Uterus (tissue), 3 donors: ENCODE measurements at regions not wholly inside any gene's neighbourhood (a gene's known extent, or its start where the extent isn't known, plus 50 kb on each side); places are given as distances from the start of the nearest gene placed in this dataset.

Source experiments
- DNase-seq, 2 donors: peaks; one replicate each; pipeline ENCODE4 v3.0.0-alpha.2; 2019 to 2020
- H3K27ac ChIP-seq, 2 donors: fragments of 200-600 bp; sonication (generic); 1 replicate in 1 of 2; 2 replicates in 1 of 2; pipeline ENCODE4 v1.5.1; 2016 to 2018
- H3K27me3 ChIP-seq, 2 donors: fragments of 200-600 bp; sonication (generic); one replicate each; pipeline ENCODE4 v1.5.1; 2018 to 2019; ENCODE audit warnings: control low read depth in 1 of 2
- H3K36me3 ChIP-seq, 2 donors: fragments of 200-600 bp; sonication (generic); one replicate each; pipeline ENCODE4 v1.5.1; 2019; ENCODE audit warnings: control low read depth in 1 of 2
- H3K4me1 ChIP-seq, 2 donors: fragments of 200-600 bp; sonication (generic); one replicate each; pipeline ENCODE4 v1.5.1; 2018 to 2019; ENCODE audit warnings: control low read depth in 1 of 2
- H3K4me3 ChIP-seq, 2 donors: fragments of 200-600 bp; sonication (generic); 1 replicate in 1 of 2; 2 replicates in 1 of 2; pipeline ENCODE4 v1.5.1; 2018 to 2019; ENCODE audit warnings: mild to moderate bottlenecking in 1 of 2
- H3K9me3 ChIP-seq, 2 donors: fragments of 200-600 bp; sonication (generic); one replicate each; pipeline ENCODE4 v1.5.1; 2019; ENCODE audit warnings: control low read depth in 1 of 2
- CTCF ChIP-seq, 4 experiments: fragments of 200-600 bp in 2 of 4; fragments of 450-650 bp in 2 of 4; sonication (generic) in 2 of 4; IDR thresholded peaks; one replicate each; pipeline ENCODE4 v1.5.1; 2016 to 2019; ENCODE audit warnings: antibody characterized with exemption in 4 of 4, mild to moderate bottlenecking in 2 of 4, moderate library complexity in 1 of 4
- POLR2A ChIP-seq, 2 donors: fragments of 450-650 bp; IDR thresholded peaks; one replicate each; pipeline ENCODE4 v1.6.1; 2016; ENCODE audit warnings: antibody characterized with exemption in 2 of 2, mild to moderate bottlenecking in 1 of 2, moderate library complexity in 1 of 2
- intact Hi-C: fragments of 100-400 bp; cut with DNase I; formaldehyde crosslinking; loops from one replicate; pipeline ENCODE4 v1.15.1; 2023; ENCODE audit warnings: low total_unique reads
- donor health status: DM: yes; HTN: yes; CAD: no.

GRCh38 chr5:23330726-23331125 lies 176.7 kb upstream of the PRDM9 start:
- no peak overlapping the region for H3K4me3 ChIP-seq
- intact Hi-C loops, result no loop called here
- no peak for TF ChIP-seq CTCF (IDR thresholded peaks at IDR 0.05)
- no peak for TF ChIP-seq POLR2A (IDR thresholded peaks at IDR 0.05)
- H3K9me3 ChIP-seq, result no peaks in the 10 kb centered on the region
- no peaks in the 10 kb centered on the region for H3K4me1 ChIP-seq
- no peak overlapping the region for H3K27ac ChIP-seq
- no peaks in the 10 kb centered on the region for H3K27me3 ChIP-seq
- no peak for DNase-seq
- no peaks in the 10 kb centered on the region for H3K36me3 ChIP-seq

GRCh38 chr5:23319901-23320300 lies 187.5 kb upstream of the PRDM9 start:
- Histone ChIP-seq H3K27ac (no peak overlapping the region), H3K27me3 (no peaks in the 10 kb centered on the region), H3K9me3 (no peaks in the 10 kb centered on the region), H3K4me1 (no peaks in the 10 kb centered on the region), H3K36me3 (no peaks in the 10 kb centered on the region), H3K4me3 (no peak overlapping the region)
- intact Hi-C loops, result no loop called here
- TF ChIP-seq CTCF (IDR thresholded peaks at IDR 0.05) (no peak), POLR2A (IDR thresholded peaks at IDR 0.05) (no peak)
- no peak for DNase-seq

GRCh38 chr5:23318960-23319359 lies 188.4 kb upstream of the PRDM9 start:
- no peak for DNase-seq
- no peaks in the 10 kb centered on the region for H3K9me3 ChIP-seq
- intact Hi-C loops, result no loop called here
- no peaks in the 10 kb centered on the region for H3K4me1 ChIP-seq
- no peak for TF ChIP-seq POLR2A (IDR thresholded peaks at IDR 0.05)
- no peak for TF ChIP-seq CTCF (IDR thresholded peaks at IDR 0.05)
- no peak overlapping the region for H3K4me3 ChIP-seq
- no peaks in the 10 kb centered on the region for H3K27me3 ChIP-seq
- no peak overlapping the region for H3K27ac ChIP-seq
- no peaks in the 10 kb centered on the region for H3K36me3 ChIP-seq

GRCh38 chr5:23318166-23318565 lies 189.2 kb upstream of the PRDM9 start:
- H3K4me3 ChIP-seq, result no peak overlapping the region

GRCh38 chr5:23316060-23316591 lies 191.3 kb upstream of the PRDM9 start:
- no peaks in the 10 kb centered on the region for H3K36me3 ChIP-seq
- no peak overlapping the region for H3K27ac ChIP-seq
- no peaks in the 10 kb centered on the region for H3K27me3 ChIP-seq
- H3K4me3 ChIP-seq, result no peak overlapping the region
- no peaks in the 10 kb centered on the region for H3K9me3 ChIP-seq
- intact Hi-C loops, result no loop called here
- no peaks in the 10 kb centered on the region for H3K4me1 ChIP-seq
- DNase-seq, result no peak
- no peak for TF ChIP-seq CTCF (IDR thresholded peaks at IDR 0.05)
- no peak for TF ChIP-seq POLR2A (IDR thresholded peaks at IDR 0.05)

More at GRCh38 chr5:23318166-23318565, 189.2 kb upstream of the PRDM9 start:
- Histone ChIP-seq H3K9me3 (no peaks in the 10 kb centered on the region), H3K36me3 (no peaks in the 10 kb centered on the region), H3K27ac (no peak overlapping the region), H3K27me3 (no peaks in the 10 kb centered on the region), H3K4me1 (no peaks in the 10 kb centered on the region)
- intact Hi-C loops, result no loop called here
- TF ChIP-seq POLR2A (IDR thresholded peaks at IDR 0.05) (no peak), CTCF (IDR thresholded peaks at IDR 0.05) (no peak)
- no peak for DNase-seq
